Tibial artery (tissue), 4 donors: ENCODE measurements at regions not wholly inside any gene's neighbourhood (a gene's known extent, or its start where the extent isn't known, plus 50 kb on each side); places are given as distances from the start of the nearest gene placed in this dataset.

Experiments used
- DNase-seq, 2 donors: peaks; one replicate each; pipeline ENCODE4 v3.0.0-alpha.2; 2019
- H3K27ac ChIP-seq, 2 donors: fragments of 200-600 bp; sonication (generic) in 1 of 2; 1 replicate in 1 of 2; 2 replicates in 1 of 2; pipeline ENCODE4 v1.5.1; 2018 to 2019; ENCODE audit warnings: mild to moderate bottlenecking in 1 of 2
- H3K27me3 ChIP-seq, 2 donors: fragments of 200-600 bp; sonication (generic) in 1 of 2; one replicate each; pipeline versions ENCODE4 v1.5.1 to v1.6.0; 2016 to 2019
- H3K36me3 ChIP-seq, 3 donors: fragments of 200-600 bp; sonication (generic) in 2 of 3; one replicate each; pipeline ENCODE4 v1.5.1; 2016 to 2019; ENCODE audit warnings: mild to moderate bottlenecking in 2 of 3
- H3K4me1 ChIP-seq, 4 donors: fragments of 200-600 bp; sonication (generic) in 2 of 4; 1 replicate in 3 of 4; 2 replicates in 1 of 4; pipeline ENCODE4 v1.5.1; 2016 to 2019
- H3K4me3 ChIP-seq, 2 donors: fragments of 200-600 bp; sonication (generic) in 1 of 2; 1 replicate in 1 of 2; 2 replicates in 1 of 2; pipeline ENCODE4 v1.5.1; 2018 to 2019; ENCODE audit warnings: mild to moderate bottlenecking in 2 of 2
- H3K9me3 ChIP-seq, 3 donors: fragments of 200-600 bp; sonication (generic) in 1 of 3; one replicate each; pipeline ENCODE4 v1.5.1; 2016 to 2019
- intact Hi-C: fragments of 100-400 bp; cut with DNase I; formaldehyde crosslinking; loops from one replicate; pipeline ENCODE4 v1.15.0; 2023; ENCODE audit warnings: low total_unique reads
- TF ChIP-seq, protein P1 (sequence below), 2 experiments: fragments of 200-600 bp in 1 of 2; fragments of 450-650 bp in 1 of 2; IDR thresholded peaks; one replicate each; pipeline ENCODE4 v1.5.1; 2017 to 2019; ENCODE audit warnings: antibody characterized with exemption in 2 of 2, mild to moderate bottlenecking in 1 of 2, moderate library complexity in 1 of 2

DNA sequence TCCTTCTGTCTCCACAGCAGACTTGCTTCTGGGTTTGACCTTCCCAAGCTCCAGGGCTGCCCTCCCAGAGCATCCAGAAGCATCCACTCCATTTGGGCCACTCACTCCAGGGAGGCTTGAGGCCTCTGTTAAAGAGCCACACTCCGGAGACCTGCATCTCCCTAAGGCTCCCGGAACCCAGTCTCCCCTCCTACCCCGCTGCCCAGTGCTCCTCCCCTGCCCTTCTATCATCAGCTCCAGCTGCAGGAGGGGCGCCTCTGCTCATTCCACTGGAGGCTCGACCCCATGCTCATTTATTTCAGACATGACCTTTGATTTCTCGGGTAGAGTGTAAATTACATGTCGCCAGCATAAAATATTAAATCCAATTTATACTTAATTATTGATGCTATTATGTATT lies 142.5 kb downstream of the SYF2 start:
- intact Hi-C loops, result no loop called here
- peaks cover 0 to 56% of the 10 kb centered on the region in 2 donors for H3K27me3 ChIP-seq
- no peaks in the 10 kb centered on the region for H3K36me3 ChIP-seq
- H3K4me1 ChIP-seq, result no peaks in the 10 kb centered on the region
- DNase-seq, result no peak
- no peaks in the 10 kb centered on the region for H3K9me3 ChIP-seq
- TF ChIP-seq, protein P1, sequence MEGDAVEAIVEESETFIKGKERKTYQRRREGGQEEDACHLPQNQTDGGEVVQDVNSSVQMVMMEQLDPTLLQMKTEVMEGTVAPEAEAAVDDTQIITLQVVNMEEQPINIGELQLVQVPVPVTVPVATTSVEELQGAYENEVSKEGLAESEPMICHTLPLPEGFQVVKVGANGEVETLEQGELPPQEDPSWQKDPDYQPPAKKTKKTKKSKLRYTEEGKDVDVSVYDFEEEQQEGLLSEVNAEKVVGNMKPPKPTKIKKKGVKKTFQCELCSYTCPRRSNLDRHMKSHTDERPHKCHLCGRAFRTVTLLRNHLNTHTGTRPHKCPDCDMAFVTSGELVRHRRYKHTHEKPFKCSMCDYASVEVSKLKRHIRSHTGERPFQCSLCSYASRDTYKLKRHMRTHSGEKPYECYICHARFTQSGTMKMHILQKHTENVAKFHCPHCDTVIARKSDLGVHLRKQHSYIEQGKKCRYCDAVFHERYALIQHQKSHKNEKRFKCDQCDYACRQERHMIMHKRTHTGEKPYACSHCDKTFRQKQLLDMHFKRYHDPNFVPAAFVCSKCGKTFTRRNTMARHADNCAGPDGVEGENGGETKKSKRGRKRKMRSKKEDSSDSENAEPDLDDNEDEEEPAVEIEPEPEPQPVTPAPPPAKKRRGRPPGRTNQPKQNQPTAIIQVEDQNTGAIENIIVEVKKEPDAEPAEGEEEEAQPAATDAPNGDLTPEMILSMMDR (IDR thresholded peaks at IDR 0.05), result no peak
- H3K4me3 ChIP-seq, result no peak overlapping the region
- no peak overlapping the region for H3K27ac ChIP-seq

DNA sequence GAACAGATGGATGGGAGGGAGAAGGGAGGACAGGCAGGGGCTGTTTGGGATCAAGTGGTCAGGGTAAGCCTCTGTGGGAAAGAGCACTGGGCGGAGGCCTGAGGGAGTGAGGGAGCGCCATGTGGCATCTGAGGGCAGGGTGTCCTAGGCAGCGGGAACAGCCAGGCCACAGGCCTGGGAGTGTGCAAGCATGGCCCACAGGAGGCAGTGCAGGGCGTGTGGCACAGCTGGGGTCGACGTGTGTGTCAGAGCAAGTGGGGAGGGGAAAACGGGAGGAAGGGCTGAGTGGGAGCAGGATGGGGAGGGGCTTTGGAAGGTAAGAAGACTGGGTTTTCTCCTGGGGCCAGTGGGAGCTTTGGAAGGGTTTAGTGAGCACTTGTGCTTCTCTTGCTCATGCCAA lies 143.4 kb downstream of the SYF2 start:
- DNase-seq, result no peak
- intact Hi-C loops, result no loop called here
- Histone ChIP-seq H3K4me3 (no peak overlapping the region), H3K27ac (no peak overlapping the region), H3K36me3 (no peaks in the 10 kb centered on the region), H3K9me3 (no peaks in the 10 kb centered on the region), H3K4me1 (no peaks in the 10 kb centered on the region), H3K27me3 (peaks cover 0 to 52% of the 10 kb centered on the region in 2 donors)
- TF ChIP-seq, protein P1 (IDR thresholded peaks at IDR 0.05), result no peak

DNA sequence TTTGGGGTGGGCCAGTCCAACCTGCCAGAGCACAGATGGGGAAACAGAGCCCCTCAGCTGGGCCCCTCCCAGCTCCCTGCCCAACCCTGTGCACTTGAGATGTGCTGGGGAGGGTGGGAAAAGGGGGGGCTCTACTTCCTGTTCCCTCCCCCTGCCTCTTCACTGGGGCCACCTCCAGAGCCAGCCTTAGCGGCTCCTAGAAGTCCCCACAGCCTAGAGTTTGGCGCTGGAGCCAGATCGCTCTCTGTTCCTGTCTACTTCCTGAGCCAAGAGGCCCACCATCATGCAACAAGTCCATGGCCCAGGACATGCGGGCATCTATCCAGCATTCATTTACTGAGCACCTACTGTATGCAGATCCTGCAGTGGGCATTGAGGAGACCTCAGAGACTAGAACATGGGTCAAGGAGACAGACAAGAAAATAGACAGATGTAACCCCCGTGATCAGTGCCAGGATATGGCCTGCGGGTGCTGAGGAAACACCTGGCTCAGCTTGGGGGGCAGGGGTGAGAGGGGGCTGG lies 144.1 kb downstream of the SYF2 start:
- Histone ChIP-seq H3K36me3 (no peaks in the 10 kb centered on the region), H3K27ac (no peak overlapping the region), H3K4me3 (no peak overlapping the region), H3K9me3 (no peaks in the 10 kb centered on the region), H3K4me1 (no peaks in the 10 kb centered on the region), H3K27me3 (peaks cover 0 to 51% of the 10 kb centered on the region in 2 donors)
- TF ChIP-seq, protein P1 (IDR thresholded peaks at IDR 0.05), result no peak
- intact Hi-C loops, result no loop called here
- DNase-seq, result no peak

DNA sequence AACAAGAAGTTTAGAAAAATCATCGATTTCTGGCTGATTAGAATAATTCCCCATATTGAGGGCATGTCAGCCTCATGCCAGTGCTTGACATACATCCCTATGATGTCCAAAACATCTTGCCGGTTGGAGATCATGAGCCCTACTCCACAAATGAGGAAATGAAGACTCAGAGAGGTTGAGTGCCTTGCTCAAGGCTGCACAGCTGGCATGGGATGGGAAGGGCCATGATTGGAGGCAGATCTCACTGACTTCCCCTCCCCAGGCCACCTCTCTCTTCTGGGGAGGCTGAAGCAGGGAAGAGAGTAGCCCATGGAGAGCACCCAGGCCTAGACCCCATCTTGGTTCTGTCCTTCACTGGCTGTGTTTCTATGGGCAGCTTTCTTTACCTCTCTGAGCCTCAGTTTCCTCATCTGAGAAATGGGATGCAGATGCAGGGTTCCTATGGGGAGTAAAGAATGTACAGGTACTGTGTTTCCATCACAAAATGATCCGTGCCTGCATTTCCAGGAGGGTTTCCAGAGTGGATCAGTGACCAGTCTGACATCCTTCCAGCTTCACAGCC lies 145.7 kb downstream of the SYF2 start:
- intact Hi-C loops, result no loop called here
- Histone ChIP-seq H3K4me3 (no peak overlapping the region), H3K9me3 (no peaks in the 10 kb centered on the region), H3K36me3 (no peaks in the 10 kb centered on the region), H3K27ac (no peak overlapping the region), H3K27me3 (peaks cover 0 to 58% of the 10 kb centered on the region in 2 donors), H3K4me1 (no peaks in the 10 kb centered on the region)
- TF ChIP-seq, protein P1 (IDR thresholded peaks at IDR 0.05), result no peak
- no peak for DNase-seq

DNA sequence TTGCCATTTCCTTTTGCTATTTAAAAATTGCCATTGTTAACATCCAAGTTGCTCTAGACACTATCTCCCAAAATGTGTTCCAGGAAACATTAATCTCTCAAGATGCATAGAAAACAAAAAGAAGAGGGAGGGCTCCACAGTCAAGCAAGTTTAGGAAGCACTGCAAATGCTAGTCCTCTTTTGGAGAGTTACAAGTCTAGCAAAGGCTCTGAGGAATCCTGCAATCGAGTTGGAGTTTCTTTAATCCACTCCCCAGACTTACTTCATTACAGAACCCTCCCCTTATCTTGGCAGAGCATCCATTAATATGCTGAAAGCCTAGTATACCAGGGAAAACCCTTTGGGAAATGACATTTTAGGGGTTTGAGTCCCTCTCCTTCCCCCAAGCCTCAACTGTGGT lies 147.9 kb downstream of the SYF2 start:
- no peaks in the 10 kb centered on the region for H3K4me1 ChIP-seq
- TF ChIP-seq, protein P1 (IDR thresholded peaks at IDR 0.05), result no peak
- no peak overlapping the region for H3K27ac ChIP-seq
- H3K27me3 ChIP-seq, result peaks cover 0 to 40% of the 10 kb centered on the region in 2 donors
- H3K36me3 ChIP-seq, result no peaks in the 10 kb centered on the region
- H3K4me3 ChIP-seq, result no peak overlapping the region
- intact Hi-C loops, result no loop called here
- DNase-seq, result no peak
- H3K9me3 ChIP-seq, result no peaks in the 10 kb centered on the region
